Central memory CD4-positive, alpha-beta T cell (primary cell): ENCODE measurements at regions not wholly inside any gene's neighbourhood (a gene's known extent, or its start where the extent isn't known, plus 50 kb on each side); places are given as distances from the start of the nearest gene placed in this dataset.
"Not testable (repeated sequence)": the region's sequence is repeated elsewhere in the genome, so short reads cannot be mapped to it uniquely, and the experiment has no call there.

Source experiments
- DNase-seq: peaks from one replicate; pipeline ENCODE4 v3.0.0; 2022

DNA sequence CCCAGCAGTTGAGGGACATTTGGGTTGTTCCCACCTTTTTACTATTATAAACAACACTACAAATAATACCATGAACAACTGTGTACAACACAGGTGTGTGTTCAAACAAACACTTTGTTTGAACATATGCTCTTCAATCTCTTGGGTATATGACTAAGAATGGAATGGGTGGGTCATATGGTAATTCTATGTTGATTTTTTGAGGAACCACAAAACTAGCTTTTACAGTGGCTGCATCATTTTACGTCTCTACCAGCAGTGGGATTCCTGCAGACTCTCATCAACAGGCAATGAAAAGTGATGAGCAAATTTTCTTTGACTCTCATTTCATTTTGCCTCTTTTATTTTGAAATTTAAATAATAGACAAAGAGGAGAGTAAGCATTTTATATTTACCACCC lies 116.9 kb upstream of the KLF14 start:
- no peak for DNase-seq

DNA sequence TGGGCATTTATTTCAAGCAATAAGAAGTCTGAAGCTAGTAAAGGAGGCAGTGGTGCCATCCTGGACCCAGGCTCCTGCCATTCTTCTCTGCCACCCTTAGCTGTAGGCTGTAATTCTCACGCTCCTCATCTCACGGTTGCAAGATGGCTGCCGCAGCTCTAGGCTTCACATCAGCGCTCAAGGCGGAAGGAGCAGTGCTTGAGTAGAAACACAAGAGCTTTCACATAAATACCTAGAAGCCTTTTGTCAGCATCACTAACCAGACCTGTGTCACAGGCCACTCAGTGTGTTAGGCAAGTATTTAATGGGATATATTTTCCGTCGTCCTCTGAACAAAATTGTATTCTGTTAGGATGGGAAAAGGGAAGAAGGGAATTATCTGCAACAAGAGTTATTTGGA lies 118.9 kb upstream of the KLF14 start:
- no peak for DNase-seq

DNA sequence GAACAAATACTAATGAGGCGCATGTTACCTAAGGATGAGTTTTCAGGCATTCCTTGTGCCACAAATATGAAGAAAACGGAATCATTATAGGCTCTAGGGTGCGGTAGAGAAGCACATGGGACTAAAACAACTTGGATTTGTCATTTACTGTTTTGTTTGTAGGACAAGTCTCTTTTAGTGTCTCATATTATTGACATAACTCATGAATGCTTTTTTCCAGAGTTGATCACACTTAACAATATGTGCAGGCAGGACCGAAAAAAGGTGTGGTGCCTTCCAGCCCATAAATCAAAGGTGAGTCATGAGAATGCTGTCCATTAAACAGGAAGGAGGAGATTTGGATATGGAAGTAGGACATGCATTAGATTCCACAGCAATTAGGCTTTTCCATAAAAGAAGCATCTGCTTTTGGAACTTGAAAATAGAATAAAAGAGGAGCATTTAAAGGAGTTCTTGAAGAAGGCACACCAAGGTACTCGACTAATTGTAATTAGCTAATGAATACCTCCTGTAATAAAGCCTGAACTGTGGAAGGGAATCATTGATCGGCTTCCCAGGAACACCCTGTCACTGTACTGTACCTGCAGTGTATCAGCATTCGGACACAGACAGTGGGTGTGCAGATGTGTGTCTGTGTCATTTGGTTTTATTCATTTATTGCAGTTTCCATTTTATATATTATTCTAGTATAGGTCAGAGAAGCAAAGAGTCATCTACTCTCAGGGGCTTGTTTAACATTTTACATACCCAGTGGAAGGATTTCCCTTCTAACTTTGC lies 119.7 kb upstream of the KLF14 start:
- no peak for DNase-seq

DNA sequence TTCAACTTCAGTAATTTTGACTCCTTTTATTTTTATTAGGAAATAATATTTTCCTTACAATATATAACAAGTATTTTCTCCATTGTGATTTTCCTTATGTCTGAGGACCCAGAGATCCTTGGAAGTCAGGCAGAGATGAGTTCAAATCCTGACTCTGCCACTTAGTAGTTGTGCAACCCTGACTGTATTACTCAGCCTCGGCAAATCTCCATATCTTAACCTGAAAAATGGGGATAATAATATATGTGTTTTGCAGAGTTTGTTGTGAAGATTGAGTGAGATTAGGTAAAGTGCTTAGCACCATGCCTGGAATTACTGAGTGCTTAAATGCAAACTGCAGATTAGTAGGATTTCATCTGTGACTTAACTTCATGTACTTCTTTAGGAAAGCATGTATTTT lies 120.5 kb upstream of the KLF14 start:
- no peak for DNase-seq

DNA sequence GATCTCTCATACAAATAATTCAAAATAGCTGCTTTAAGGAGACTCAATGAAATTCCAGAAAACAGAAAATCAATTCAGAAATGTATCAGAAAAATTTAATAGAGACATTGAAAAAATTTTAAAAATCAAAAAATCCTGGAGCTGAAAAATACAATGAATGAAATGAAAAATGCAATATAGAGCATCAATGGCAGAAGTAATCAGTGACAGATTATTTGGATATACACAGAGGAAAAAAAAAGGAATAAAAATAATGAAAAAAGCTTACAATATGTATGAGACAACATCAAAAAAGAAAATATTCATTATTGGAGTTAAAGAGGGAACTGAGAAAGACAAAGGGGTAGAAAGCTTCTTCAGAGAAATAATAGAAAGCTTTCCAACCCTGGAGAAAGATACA lies 122.9 kb upstream of the KLF14 start:
- no peak for DNase-seq

DNA sequence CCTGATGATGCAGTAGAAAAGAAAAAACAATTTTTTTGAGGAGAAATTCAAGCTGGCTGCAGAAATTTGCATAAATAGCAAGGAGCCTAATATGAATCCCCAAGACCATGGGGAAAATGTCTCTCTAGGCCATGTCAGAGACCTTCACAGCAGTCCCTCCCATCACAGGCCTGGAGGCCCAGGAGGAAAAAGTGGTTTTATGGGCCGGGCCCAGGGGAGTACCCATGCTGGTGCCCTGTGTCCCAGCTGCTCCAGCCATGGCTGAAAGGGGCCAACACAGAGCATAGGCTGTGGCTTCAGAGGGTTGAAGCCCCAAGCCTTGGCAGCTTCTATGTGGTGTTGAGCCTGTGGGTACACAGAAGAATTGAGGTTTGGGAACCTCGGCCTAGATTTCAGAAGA lies 126.8 kb upstream of the KLF14 start:
- not testable (repeated sequence) for DNase-seq

DNA sequence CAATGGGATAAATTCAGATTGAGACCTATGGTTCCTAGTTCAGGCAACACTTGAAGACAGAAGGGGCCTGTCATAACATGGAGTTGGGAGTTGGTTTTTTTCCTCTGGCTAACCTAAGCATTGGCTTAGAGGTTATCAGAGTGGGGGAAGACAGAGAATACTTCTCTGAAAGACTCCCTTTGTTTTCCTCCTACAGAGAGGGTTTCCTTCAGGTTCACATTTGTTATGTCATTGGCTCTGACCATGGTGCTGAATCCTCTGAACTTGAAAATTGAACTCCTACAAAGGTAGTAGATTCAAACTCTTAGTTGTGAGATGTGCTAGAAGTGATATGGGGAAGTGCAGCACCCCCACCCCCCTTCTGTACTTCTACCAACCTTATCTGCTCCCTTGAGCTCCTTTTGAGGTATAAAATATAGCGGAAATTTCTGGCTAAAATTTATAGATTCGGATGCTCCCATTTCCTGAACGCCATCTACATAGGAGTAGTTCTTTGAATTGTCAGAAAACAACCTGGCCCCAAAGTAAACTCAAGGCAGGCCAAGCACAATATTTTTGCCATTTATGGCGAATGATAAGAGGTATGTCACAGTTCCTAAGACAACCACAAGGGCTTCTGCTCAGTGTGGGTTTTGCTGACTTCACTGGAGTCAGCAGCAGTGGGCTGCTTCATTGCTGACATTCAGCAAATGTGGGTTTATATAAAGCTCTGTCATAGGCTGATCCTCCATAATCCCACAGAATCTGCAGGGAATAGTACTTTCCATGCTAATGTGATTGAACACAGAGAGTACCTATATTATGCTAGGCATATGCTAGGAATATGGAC lies 131.6 kb upstream of the KLF14 start:
- no peak for DNase-seq

DNA sequence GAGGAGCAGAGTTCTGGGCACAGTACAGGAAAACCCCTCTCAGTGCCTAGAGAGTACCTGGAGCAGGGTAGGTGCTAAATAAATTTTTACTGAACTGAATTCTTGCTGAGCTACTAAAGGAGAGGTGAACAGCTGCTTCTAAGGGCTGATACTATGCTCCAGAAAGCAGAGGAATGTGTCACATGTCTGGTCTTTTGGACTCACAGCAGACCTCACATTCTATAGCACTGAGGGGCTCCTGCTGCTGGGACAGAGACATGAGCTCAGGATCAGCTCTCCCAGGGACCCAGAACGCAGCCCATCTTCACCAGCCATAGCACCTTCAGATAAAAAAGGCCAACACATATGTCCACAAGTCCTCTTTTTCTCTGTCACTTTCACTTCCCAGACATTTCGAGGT lies 133.0 kb upstream of the KLF14 start:
- DNase-seq: no peak

DNA sequence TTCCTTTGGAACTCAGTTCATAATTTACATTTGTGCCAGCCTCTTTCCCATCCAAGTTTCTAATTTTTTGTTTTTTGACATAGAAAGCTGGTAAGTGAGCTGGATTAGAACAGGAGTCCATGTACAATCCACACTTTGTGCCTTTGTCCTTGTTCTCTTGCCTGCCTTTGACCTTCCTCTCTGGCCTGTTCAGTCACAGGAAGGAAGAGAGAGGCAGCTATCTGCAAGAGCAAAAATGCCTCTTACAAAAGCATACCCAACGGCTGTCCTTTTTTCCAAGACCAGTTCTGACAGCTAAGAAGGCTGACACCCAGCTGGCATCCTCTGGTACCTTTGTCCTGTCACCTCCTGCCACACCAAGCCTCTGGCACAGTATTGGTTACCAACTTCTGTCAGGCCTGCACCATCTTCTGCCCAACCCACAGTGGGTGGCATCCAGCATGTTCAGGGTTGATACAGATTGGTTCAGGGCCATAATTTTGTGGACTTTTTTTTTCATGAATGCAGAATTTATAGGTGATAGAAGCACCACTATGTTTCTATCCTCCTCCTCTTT lies 133.7 kb upstream of the KLF14 start:
- no peak for DNase-seq

DNA sequence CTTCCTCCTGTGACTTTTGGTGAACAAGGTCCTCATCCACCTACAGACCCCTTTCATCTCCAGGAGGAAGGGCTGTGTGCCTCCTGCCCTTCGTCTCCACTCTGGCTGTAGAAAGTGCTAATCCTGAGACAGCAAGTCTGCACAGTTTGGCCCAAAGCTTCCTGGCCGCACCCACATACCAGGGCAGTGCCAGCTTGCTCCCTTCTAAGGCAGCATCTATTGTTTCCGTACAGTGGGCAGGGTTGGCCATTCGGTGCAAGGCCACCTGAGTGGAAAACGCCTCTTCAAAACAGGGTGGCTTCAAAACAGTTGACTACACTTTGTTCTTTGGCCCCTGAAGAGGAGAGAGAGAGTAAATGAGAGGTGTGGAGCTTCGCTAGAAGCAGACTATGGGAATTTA lies 134.1 kb upstream of the KLF14 start:
- no peak for DNase-seq

DNA sequence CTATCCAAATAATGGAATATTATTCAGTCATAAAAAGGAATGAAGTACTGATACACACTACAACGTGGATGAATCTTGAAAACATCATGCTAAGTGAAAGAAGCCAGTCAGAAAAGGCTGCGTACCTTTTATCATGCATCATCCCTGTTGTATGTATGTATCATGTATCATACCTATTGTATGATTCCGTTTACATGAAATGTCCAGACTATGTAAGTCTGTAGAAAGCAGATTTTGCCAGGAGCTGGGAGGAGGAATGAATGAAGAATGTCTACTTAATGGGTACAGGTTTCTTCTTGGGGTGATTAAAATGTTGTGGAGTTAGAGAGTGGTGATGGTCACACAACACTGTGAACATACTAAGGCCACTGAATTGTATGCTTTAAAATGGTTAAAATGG lies 135.9 kb upstream of the KLF14 start:
- no peak for DNase-seq

DNA sequence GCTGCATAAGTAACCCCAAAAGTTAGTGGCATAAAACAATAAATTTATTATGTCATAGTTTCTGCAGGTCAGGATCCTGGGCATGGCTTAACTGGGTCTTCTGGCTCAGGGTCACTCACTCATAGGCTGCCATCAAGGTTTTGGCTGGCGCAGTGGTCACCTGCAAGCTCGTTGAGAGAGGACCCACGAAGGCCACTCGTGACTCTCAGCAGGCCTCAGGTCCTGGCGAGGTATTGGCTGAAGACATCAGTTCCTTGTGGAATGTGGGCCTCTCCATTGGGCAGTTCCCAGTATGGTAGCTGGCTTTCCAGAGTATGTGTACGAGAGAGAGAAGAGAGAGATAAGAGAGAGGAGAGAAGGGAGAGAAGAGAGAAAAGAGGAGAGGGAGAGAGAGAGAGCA lies 138.3 kb upstream of the KLF14 start:
- no peak for DNase-seq

DNA sequence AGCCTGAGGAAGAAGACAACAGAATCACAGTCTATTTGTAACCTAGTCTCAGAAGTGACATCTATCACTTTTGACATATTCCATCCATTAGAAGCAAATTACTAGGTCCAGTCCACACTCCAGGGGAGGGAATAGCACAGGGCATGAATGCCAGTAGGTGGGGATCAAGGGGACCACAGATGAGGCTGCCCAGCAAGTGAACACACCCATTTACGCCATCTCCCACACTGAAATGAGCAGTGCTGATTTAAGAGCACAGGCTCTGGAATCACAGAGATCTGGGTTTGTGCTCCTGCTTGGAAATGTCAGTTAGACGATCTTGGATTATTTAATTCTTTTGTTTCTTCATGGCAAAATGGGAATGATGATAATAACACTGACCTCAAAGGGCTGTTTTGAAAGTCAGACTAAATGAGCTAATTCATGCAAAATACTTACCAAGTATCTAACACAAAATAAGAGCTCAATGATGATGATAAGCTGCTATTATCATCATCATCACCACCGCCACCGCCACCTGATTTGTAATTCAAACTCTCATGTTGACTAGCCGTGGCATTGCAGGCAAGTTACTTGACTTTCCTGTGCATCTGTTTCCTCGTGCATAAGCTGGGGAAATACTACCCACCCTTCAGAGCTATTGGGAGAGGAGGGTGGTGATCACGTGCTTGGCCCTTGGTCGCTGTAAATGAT lies 138.9 kb upstream of the KLF14 start:
- DNase-seq: no peak

DNA sequence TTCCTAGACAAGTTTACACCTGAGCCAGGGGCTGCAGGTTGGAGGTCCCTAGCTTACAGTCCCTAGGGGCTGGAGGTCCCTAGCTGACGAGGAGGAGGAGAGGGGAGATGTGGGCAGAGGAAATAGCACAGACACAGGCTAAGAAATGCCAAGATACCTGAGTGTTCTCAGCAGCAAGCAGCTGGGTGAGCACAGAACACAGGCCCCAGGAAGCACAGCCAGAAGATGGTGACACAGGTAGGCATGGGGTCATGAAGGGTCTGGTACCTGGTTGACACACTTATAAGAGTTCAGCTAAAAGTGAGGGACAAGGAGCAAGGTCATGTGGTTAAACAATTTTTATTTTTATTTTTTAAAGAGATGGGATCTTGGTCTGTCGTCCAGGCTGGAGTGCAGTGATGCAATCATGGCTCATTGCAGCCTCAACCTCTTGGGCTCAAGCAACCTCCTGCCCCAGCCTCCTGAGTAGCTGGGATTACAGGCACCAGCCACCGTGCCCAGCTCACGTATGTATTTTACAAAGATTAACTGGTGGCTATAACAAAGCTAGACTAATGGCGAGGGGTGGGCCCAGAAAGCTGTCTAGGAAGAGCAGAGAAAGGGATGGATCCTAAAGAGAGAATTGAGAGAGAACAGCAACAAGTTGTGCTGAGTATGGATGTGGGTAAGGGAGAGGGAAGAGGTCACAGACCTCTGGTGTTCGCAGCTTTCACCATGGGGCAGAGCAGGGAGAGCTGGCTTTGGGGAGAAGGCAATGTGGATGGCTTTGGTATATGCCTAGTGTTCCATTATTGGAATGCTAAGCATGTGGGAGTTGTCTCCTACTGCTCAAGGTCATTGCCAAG lies 140.3 kb upstream of the KLF14 start:
- no peak for DNase-seq

DNA sequence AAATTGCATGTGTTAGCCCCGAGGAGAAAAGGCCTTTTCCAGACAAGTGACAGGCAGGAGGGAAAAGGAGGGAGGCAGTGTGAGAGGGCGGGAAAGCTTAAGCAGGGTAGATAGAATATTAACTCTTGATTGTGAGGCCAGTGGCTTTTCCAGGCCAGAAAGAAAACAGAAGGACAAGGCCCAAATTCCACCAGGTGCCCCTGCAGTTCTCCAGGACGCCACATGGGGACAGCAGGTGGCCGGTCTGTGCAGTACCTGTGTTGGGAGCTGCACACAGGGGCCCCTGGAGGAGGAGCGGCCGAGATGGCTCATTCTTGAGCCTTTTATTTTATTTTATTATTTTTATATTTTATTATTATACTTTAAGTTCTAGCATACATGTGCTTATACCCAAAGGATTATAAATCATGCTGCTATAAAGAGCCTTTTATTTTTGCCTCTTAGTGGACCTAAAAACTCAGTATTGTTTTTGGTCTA lies 141.3 kb upstream of the KLF14 start:
- peak; percentile 34 for DNase-seq

DNA sequence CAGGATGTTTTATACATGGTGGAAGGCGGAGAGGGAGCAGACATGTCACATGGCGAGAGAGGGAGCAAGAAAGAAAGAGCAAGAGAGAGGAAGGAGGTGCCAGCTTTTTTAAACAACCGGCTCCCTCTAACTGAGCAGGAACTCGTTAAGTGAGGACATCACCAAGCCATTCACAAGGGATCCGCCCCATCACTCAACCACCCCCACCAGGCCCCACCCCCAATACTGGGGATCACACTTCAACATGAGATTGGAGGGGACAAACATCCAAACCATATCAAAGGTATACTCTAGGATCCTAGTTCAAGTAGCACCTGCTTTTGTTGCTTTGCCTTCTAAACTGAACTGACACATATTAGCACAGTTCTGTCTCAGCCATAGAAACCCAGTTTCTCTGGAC lies 141.9 kb upstream of the KLF14 start:
- no peak for DNase-seq

DNA sequence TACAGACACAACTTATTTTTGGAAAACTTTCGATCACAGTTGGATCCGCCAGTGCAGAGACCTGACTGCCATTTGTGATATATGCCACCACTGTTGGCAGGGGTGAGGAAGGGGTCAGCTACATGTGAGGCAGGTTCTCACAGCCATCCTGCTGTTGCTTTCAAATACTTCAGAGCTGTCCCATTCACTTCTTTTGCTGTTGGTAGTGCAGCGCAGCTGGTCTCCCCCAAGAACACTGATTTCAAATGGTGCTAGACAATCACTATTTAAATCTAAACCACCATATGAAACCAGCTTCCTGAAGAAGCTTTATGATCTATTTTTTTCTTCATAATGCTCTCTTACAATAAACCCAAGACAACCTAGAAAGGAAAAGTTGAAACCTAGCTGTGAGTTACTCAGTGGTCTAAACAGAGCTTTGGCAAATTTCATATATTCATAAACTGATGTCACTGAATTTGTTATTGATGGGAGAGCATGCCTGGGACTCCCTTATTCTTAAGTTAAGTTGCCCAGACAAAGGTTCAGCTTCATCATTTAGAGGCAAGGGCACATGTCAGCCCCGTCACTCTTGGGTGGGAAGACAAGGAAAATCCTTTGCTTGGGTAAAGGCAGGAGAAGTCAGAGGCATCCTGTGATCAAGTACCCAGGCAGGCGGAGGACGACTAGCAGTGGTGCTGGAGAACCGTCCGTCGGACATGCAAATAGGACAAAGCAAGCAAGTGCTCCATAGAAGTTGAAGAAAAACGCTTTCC lies 143.4 kb upstream of the KLF14 start:
- DNase-seq: no peak

DNA sequence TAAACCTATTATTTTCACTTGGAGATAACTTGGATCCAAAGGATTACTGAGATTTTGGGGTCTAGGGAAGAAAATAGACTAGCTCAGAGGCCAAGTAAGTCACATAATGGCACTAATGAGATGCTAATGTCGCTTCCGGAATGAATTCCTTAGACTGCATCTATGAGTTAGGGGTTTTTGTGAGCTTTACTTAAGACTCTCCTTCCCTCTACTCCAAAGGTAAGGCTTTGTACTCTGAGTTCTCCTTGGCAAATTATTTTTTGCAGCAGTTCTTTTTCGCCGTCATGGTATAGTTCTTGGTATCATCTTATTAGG lies 143.9 kb upstream of the KLF14 start:
- DNase-seq: no peak

DNA sequence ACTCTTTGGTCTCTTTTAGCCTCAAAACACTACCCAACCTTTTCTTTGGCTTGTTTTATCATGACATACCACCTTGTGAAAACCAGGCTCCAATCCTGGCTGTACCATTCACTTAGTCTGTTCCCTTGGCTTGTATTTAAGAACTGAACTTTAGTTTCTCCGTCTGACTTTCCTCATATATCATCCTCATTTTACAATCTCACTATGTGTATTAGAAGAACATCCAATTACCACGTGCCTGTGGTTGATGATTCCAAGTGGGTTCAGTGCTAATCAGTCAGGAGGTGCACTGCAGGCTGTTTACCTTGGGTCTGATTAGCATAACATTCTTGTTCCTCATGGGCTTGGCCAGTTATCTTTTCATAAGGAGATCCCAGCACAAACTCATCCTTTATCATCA lies 144.8 kb upstream of the KLF14 start:
- no peak for DNase-seq

DNA sequence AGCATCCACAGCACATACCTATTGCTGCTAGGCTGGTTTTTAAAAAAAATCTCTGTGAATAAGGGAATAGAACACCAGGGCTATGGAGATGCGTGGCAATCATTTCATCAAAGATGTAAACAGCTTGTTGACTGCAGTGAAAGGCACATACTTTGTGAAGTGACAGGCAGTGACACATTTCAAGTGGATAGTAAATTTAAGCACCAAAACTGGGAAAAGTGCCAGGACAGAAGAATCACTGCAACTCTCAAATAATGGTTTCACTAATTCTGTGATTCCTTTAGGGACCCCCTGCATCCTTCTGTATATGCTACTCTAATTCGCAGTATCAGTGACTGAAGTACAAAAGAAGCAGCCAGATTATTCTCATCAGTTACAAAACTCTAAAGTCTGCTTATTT lies 145.2 kb upstream of the KLF14 start:
- DNase-seq: no peak

DNA sequence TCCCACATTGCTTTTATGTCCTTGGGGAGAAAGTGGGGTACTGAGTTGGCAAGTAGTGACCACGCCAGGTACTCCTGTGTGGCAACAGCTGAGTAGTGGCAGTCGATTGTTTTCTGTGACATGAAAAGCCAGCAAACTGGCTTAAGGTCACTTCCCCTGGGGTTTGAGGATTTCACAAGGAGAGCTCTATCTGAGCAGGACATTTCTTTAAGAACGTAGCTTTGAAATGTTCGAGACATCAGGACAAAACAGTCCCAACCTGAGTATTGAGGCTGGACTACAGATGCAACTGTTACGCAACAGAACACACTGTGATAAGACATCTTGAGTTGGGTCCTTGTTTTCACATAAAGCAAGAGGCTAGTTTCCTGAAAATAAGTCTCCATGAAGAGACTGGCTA lies 146.7 kb upstream of the KLF14 start:
- DNase-seq: no peak
